ENCODE measurements at regions not wholly inside any gene's neighbourhood (a gene's known extent, or its start where the extent isn't known, plus 50 kb on each side); places are given as distances from the start of the nearest gene placed in this dataset.

GRCh38 chr18:56165601-56166355 lies 472.6 kb downstream of the TXNL1 start:
- no peak for DNase-seq (ENCODE audit: low spot score)
- TF ChIP-seq CTCF (IDR thresholded peaks at IDR 0.05; ENCODE audit: extremely low read depth, insufficient read depth, missing control alignments), result no peak
- in situ Hi-C loops (cut with MboI; ENCODE audit: low pct_unique_long_range_greater_than_20kb, low sequenced_read_pairs, unreplicated experiment), result no loop called here

- no peak for TF ChIP-seq CTCF (IDR thresholded peaks at IDR 0.05; ENCODE audit: extremely low read depth, insufficient read depth, missing control alignments)
- DNase-seq (ENCODE audit: low spot score), result no peak
- in situ Hi-C loops (cut with MboI; ENCODE audit: low pct_unique_long_range_greater_than_20kb, low sequenced_read_pairs, unreplicated experiment), result no loop called here
These were observed 475.8 kb downstream of the TXNL1 start for GRCh38 chr18:56162311-56163265.

- TF ChIP-seq CTCF (IDR thresholded peaks at IDR 0.05; ENCODE audit: extremely low read depth, insufficient read depth, missing control alignments), result no peak
- in situ Hi-C loops (cut with MboI; ENCODE audit: low pct_unique_long_range_greater_than_20kb, low sequenced_read_pairs, unreplicated experiment), result no loop called here
- no peak for DNase-seq (ENCODE audit: low spot score)
These were observed 476.7 kb downstream of the TXNL1 start for GRCh38 chr18:56161566-56162260.

- TF ChIP-seq CTCF (IDR thresholded peaks at IDR 0.05; ENCODE audit: extremely low read depth, insufficient read depth, missing control alignments), result no peak
- in situ Hi-C loops (cut with MboI; ENCODE audit: low pct_unique_long_range_greater_than_20kb, low sequenced_read_pairs, unreplicated experiment), result no loop called here
- no peak for DNase-seq (ENCODE audit: low spot score)
These were observed 479.7 kb downstream of the TXNL1 start for GRCh38 chr18:56158676-56159075.

GRCh38 chr18:56157541-56157940 lies 480.9 kb downstream of the TXNL1 start:
- no peak for TF ChIP-seq CTCF (IDR thresholded peaks at IDR 0.05; ENCODE audit: extremely low read depth, insufficient read depth, missing control alignments)
- in situ Hi-C loops (cut with MboI; ENCODE audit: low pct_unique_long_range_greater_than_20kb, low sequenced_read_pairs, unreplicated experiment), result no loop called here
- no peak for DNase-seq (ENCODE audit: low spot score)
